Amniotic stem cell (primary cell): ENCODE measurements at regions not wholly inside any gene's neighbourhood (a gene's known extent, or its start where the extent isn't known, plus 50 kb on each side); places are given as distances from the start of the nearest gene placed in this dataset.

ENCODE experiments used
- DNase-seq: peaks from one replicate; lab custom pipeline; 2025; lab: John Stamatoyannopoulos, UW

GRCh38 chr4:135227842-135228241 is 1026.3 kb upstream of the PABPC4L start:
- DNase-seq = no peak

GRCh38 chr4:135225551-135225950 is 1024.0 kb upstream of the PABPC4L start:
- no peak for DNase-seq

GRCh38 chr4:135210341-135210740 is 1008.8 kb upstream of the PABPC4L start:
- no peak for DNase-seq

- no peak for DNase-seq
Measured at GRCh38 chr4:135207531-135207930, 1005.9 kb upstream of the PABPC4L start.

GRCh38 chr4:135204311-135204710 is 1002.7 kb upstream of the PABPC4L start:
- no peak for DNase-seq

GRCh38 chr4:135201081-135201480 is 999.5 kb upstream of the PABPC4L start:
- DNase-seq = peak; percentile 23

GRCh38 chr4:135197641-135198040 is 996.1 kb upstream of the PABPC4L start:
- no peak for DNase-seq

GRCh38 chr4:135194477-135194876 is 992.9 kb upstream of the PABPC4L start:
- no peak for DNase-seq

GRCh38 chr4:135192751-135193535 is 991.4 kb upstream of the PABPC4L start:
- no peak for DNase-seq

GRCh38 chr4:135191596-135191995 is 990.0 kb upstream of the PABPC4L start:
- DNase-seq = no peak

- DNase-seq = no peak
Measured at GRCh38 chr4:135186002-135186401, 984.4 kb upstream of the PABPC4L start.

GRCh38 chr4:135185256-135185655 is 983.7 kb upstream of the PABPC4L start:
- DNase-seq = no peak

GRCh38 chr4:135184715-135185114 is 983.1 kb upstream of the PABPC4L start:
- no peak for DNase-seq

- no peak for DNase-seq
Measured at GRCh38 chr4:135177321-135177720, 975.7 kb upstream of the PABPC4L start.

GRCh38 chr4:135166661-135167060 is 965.1 kb upstream of the PABPC4L start:
- no peak for DNase-seq

GRCh38 chr4:135164601-135165000 is 963.0 kb upstream of the PABPC4L start:
- no peak for DNase-seq

GRCh38 chr4:135144498-135144897 is 942.9 kb upstream of the PABPC4L start:
- no peak for DNase-seq

- no peak for DNase-seq
Measured at GRCh38 chr4:135124196-135124595, 922.6 kb upstream of the PABPC4L start.

GRCh38 chr4:135123632-135124031 is 922.0 kb upstream of the PABPC4L start:
- no peak for DNase-seq

- no peak for DNase-seq
Measured at GRCh38 chr4:135122457-135122856, 920.9 kb upstream of the PABPC4L start.

- DNase-seq = no peak
Measured at GRCh38 chr4:135120195-135120594, 918.6 kb upstream of the PABPC4L start.

- no peak for DNase-seq
Measured at GRCh38 chr4:135114079-135114478, 912.5 kb upstream of the PABPC4L start.

GRCh38 chr4:135098061-135098460 is 896.5 kb upstream of the PABPC4L start:
- DNase-seq = no peak

GRCh38 chr4:135073389-135073788 is 871.8 kb upstream of the PABPC4L start:
- no peak for DNase-seq
